HepG2 (cell line): ENCODE measurements at regions not wholly inside any gene's neighbourhood (a gene's known extent, or its start where the extent isn't known, plus 50 kb on each side); places are given as distances from the start of the nearest gene placed in this dataset.

Experiments used
- ATAC-seq: fragments of 200-7000 bp; cut with Tn5 transposase; 3 replicates; pipeline ENCODE4 v1.9.1; 2020; ENCODE audit warnings: mild to moderate bottlenecking, moderate library complexity
- BruUV-seq: library from RNA; stranded (reverse); fragments of 400-500 nt; replicated peaks from 2 replicates; lab custom pipeline; 2021; lab: Mats Ljungman, UMichigan
- CTCF ChIA-PET: fragments of 300-600 bp; formaldehyde crosslinking; extraction: SDS; loops from one replicate; lab custom pipeline; 2021; ENCODE audit warnings: low total read pairs, inconsistent platforms, low intra/inter-chr PET ratio; lab: Yijun Ruan, JAX
- POLR2A ChIA-PET: fragments of 350-600 bp; sonication (Branson Sonifier 250); formaldehyde crosslinking; loops from one replicate; lab custom pipeline; 2020; ENCODE audit warnings: antibody characterized with exemption, inconsistent platforms; lab: Yijun Ruan, JAX
- DNase-seq: peaks from one replicate; pipeline ENCODE4 v3.0.0-alpha.2; 2015; ENCODE audit warnings: low spot score
- FAIRE-seq: peaks from 3 replicates; lab custom pipeline; 2011; peaks lifted over from hg19 to GRCh38; lab: Jason Lieb, UNC
- H2AFZ ChIP-seq: one replicate; pipeline ENCODE4 v1.6.1; 2011; ENCODE audit warnings: low read length, inconsistent platforms
- H3K27ac ChIP-seq: fragments of 300-600 bp; 3 replicates; pipeline ENCODE4 v1.8.0; 2011; ENCODE audit warnings: mixed run types, mild to moderate bottlenecking, mixed read lengths, low read length, inconsistent platforms; ENCODE audit not compliant: insufficient read depth; ENCODE audit errors: extremely low read length
- H3K27me3 ChIP-seq, 2 experiments: fragments of 200-600 bp in 1 of 2; 2 replicates in 1 of 2; 3 replicates in 1 of 2; pipeline versions ENCODE4 v1.6.0 to v1.8.0; 2011; ENCODE audit warnings: low read length in 2 of 2, mild to moderate bottlenecking in 2 of 2, moderate library complexity in 2 of 2, inconsistent platforms in 1 of 2; ENCODE audit not compliant: insufficient read depth in 2 of 2, control insufficient read depth in 1 of 2
- H3K36me3 ChIP-seq, 2 experiments: fragments of 200-600 bp in 1 of 2; replicated peaks in 1 of 2; 2 replicates in 1 of 2; 3 replicates in 1 of 2; pipeline versions ENCODE4 v1.5.1 to v1.8.0; 2011; ENCODE audit warnings: low read length in 2 of 2, inconsistent platforms in 1 of 2; ENCODE audit not compliant: insufficient read depth in 2 of 2, control insufficient read depth in 1 of 2
- H3K4me1 ChIP-seq: 2 replicates; pipeline ENCODE4 v1.5.1; 2012; ENCODE audit warnings: low read length, inconsistent platforms; ENCODE audit not compliant: insufficient read depth
- H3K4me2 ChIP-seq: 2 replicates; pipeline ENCODE4 v1.6.0; 2011; ENCODE audit warnings: low read depth, low read length, inconsistent platforms
- H3K4me3 ChIP-seq, 3 experiments: fragments of 200-600 bp in 1 of 3; sonication (generic), shearing (Covaris generic) in 1 of 3; replicated peaks in 1 of 3; 2 replicates each; pipeline ENCODE4 v1.5.1; 2011 to 2016; ENCODE audit warnings: low read length in 3 of 3, inconsistent platforms in 2 of 3, low read depth in 2 of 3, mild to moderate bottlenecking in 2 of 3, control low read depth in 1 of 3, mixed read lengths in 1 of 3; ENCODE audit not compliant: insufficient read depth in 1 of 3
- H3K79me2 ChIP-seq: one replicate; pipeline ENCODE4 v1.6.1; 2011; ENCODE audit warnings: low read length, inconsistent platforms; ENCODE audit not compliant: insufficient read depth
- H3K9ac ChIP-seq: 2 replicates; pipeline ENCODE4 v1.6.0; 2011; ENCODE audit warnings: mild to moderate bottlenecking, low read depth, low read length, inconsistent platforms; ENCODE audit not compliant: insufficient read depth
- H3K9me3 ChIP-seq: 2 replicates; pipeline ENCODE4 v1.5.1; 2012; ENCODE audit warnings: mild to moderate bottlenecking, low read length
- H4K20me1 ChIP-seq: 2 replicates; pipeline ENCODE4 v1.6.0; 2011; ENCODE audit warnings: inconsistent platforms, mild to moderate bottlenecking, low read length, moderate library complexity; ENCODE audit not compliant: insufficient read depth
- E2F2 ChIP-seq: sonication (generic); formaldehyde crosslinking; IDR thresholded peaks from 2 replicates; pipeline ENCODE4 v1.4.0; 2020; ENCODE audit warnings: missing genetic modification reagents, borderline replicate concordance
- KLF16 ChIP-seq, 2 experiments: sonication (generic) in 1 of 2; formaldehyde crosslinking in 1 of 2; IDR thresholded peaks; 2 replicates each; pipeline versions ENCODE4 v1.6.1 to v1.8.0; 2016 to 2023; ENCODE audit warnings: missing genetic modification reagents in 2 of 2, missing compliant biosample characterization in 1 of 2
- MAFF ChIP-seq: IDR thresholded peaks from 2 replicates; pipeline ENCODE4 v1.6.1; 2011; ENCODE audit warnings: low read depth, low read length, improper control_type of control experiment
- MAFK ChIP-seq, 2 experiments: IDR thresholded peaks in 1 of 2; conservative IDR thresholded peaks in 1 of 2; 2 replicates each; pipeline ENCODE4 v1.6.1; 2011; ENCODE audit warnings: improper control_type of control experiment in 2 of 2, low read length in 2 of 2
- NR2F1 ChIP-seq, 2 experiments: fragments of 450-650 bp in 1 of 2; formaldehyde crosslinking in 1 of 2; IDR thresholded peaks; 2 replicates each; pipeline versions ENCODE4 v1.5.0 to v1.6.1; 2016 to 2020; ENCODE audit warnings: mild to moderate bottlenecking in 1 of 2, missing compliant biosample characterization in 1 of 2, missing genetic modification reagents in 1 of 2, moderate library complexity in 1 of 2
- POLR2AphosphoS2 ChIP-seq: IDR thresholded peaks from 2 replicates; pipeline ENCODE4 v1.6.1; 2011; ENCODE audit warnings: low read depth, low read length, improper control_type of control experiment
- TERF1 ChIP-seq: sonication (generic); formaldehyde crosslinking; IDR thresholded peaks from 2 replicates; pipeline ENCODE4 v1.8.0; 2022; ENCODE audit warnings: mild to moderate bottlenecking, missing genetic modification reagents, moderate library complexity
- XRCC5 ChIP-seq: fragments of 200-400 bp; formaldehyde crosslinking; optimal IDR thresholded peaks from 2 replicates; pipeline ENCODE3; 2017; ENCODE audit warnings: mild to moderate bottlenecking, low read length
- ZBTB25 ChIP-seq: IDR thresholded peaks from 2 replicates; pipeline ENCODE4 v1.6.1; 2018; ENCODE audit warnings: missing genetic modification reagents
- ZNF235 ChIP-seq: sonication (generic); formaldehyde crosslinking; IDR thresholded peaks from 2 replicates; pipeline ENCODE4 v1.8.1; 2023; ENCODE audit warnings: mild to moderate bottlenecking, missing genetic modification reagents, borderline replicate concordance
- ZNF580 ChIP-seq: IDR thresholded peaks from 2 replicates; pipeline ENCODE4 v1.6.1; 2016; ENCODE audit warnings: low read depth, borderline replicate concordance
- ZNF737 ChIP-seq: sonication (generic); formaldehyde crosslinking; IDR thresholded peaks from 2 replicates; pipeline ENCODE4 v1.5.0; 2020; ENCODE audit warnings: missing genetic modification reagents, mild to moderate bottlenecking, borderline replicate concordance
- WGBS: methylation state at CpG from one replicate; pipeline ENCODE4 v1.1.6; 2017; ENCODE audit warnings: low lambda C conversion rate; 5-methylcytosine and 5-hydroxymethylcytosine counted together
- in situ Hi-C: cut with HindIII; loops from 2 replicates; pipeline ENCODE4 v1.10.0; 2017; ENCODE audit warnings: low pct_unique_long_range_greater_than_20kb; ENCODE audit not compliant: extremely low pct_ligation_motif_present
- intact Hi-C: fragments of 100-400 bp; cut with micrococcal nuclease; formaldehyde crosslinking; loops from one replicate; pipeline ENCODE4 v1.10.0; 2022; ENCODE audit not compliant: unreplicated experiment

- H3K4me2 ChIP-seq = no peak overlapping the region
- no peak overlapping the region for H3K4me3 ChIP-seq
- no peak overlapping the region for H3K9ac ChIP-seq
- intact Hi-C loops = no loop called here
- FAIRE-seq (no peak), ATAC-seq (no peak), DNase-seq (no peak)
- no TSS peak for BruUV-seq
- whole genome bisulfite sequencing = 0% methylated on average over 1 of the region's 1 CpG
- H3K27me3 ChIP-seq = peaks cover 4 to 43% of the 10 kb centered on the region in 2 experiments; a peak in 4 of 5 replicates
- in situ Hi-C loops = no loop called here
- ChIA-PET CTCF (no interaction called here), POLR2A (no interaction called here)
- H3K27ac ChIP-seq = no peak overlapping the region
- no peaks in the 10 kb centered on the region for H3K36me3 ChIP-seq
- TF ChIP-seq NR2F1 (CRISPR knock-in tag; IDR thresholded peaks at IDR 0.05) (no peak), MAFK (conservative IDR thresholded peaks at IDR 0.05 in 1 of 2, IDR thresholded peaks at IDR 0.05 in 1 of 2; ENCODE audit: low read length in 2 of 2) (peak; percentile 57 to 62; a peak in 3 of 4 replicates), MAFF (peak; percentile 62; the same call in 1 of the 2 replicates)
- no peaks in the 10 kb centered on the region for H3K4me1 ChIP-seq
- H3K9me3 ChIP-seq = peaks cover 4% of the 10 kb centered on the region; the same call in 1 of the 2 replicates
- H2AFZ ChIP-seq = no peak overlapping the region
- peaks cover 12% of the 10 kb centered on the region for H4K20me1 ChIP-seq
- no peaks in the 10 kb centered on the region for H3K79me2 ChIP-seq
These were observed 192.3 kb downstream of the RPLP1 start for GRCh38 chr15:69644876-69645275.

- no peaks in the 10 kb centered on the region for H3K79me2 ChIP-seq
- ChIA-PET CTCF (no interaction called here), POLR2A (no interaction called here)
- DNase-seq (no peak), FAIRE-seq (no peak), ATAC-seq (no peak)
- H3K27me3 ChIP-seq = peaks cover 4 to 57% of the 10 kb centered on the region in 2 experiments; a peak in 4 of 5 replicates
- H3K4me2 ChIP-seq = no peak overlapping the region
- in situ Hi-C loops (no loop called here), intact Hi-C loops (no loop called here)
- H3K4me1 ChIP-seq = no peaks in the 10 kb centered on the region
- no peak overlapping the region for H2AFZ ChIP-seq
- no peak overlapping the region for H3K9ac ChIP-seq
- BruUV-seq = no TSS peak
- no peaks in the 10 kb centered on the region for H3K9me3 ChIP-seq
- H3K4me3 ChIP-seq = no peak overlapping the region
- H4K20me1 ChIP-seq = peaks cover 14% of the 10 kb centered on the region
- no peak overlapping the region for H3K27ac ChIP-seq
- no peaks in the 10 kb centered on the region for H3K36me3 ChIP-seq
- 0% methylated on average over 1 of the region's 1 CpG for WGBS
- no peak for TF ChIP-seq ZNF580
- no peak for TF ChIP-seq KLF16 (CRISPR knock-in tag; IDR thresholded peaks at IDR 0.05)
- TF ChIP-seq XRCC5 = no peak
- TF ChIP-seq POLR2AphosphoS2 = no peak
- TF ChIP-seq ZNF737 (CRISPR knock-in tag) = no peak
- TF ChIP-seq ZBTB25 (CRISPR knock-in tag) = no peak
- TF ChIP-seq ZNF235 (CRISPR knock-in tag) = no peak
- TF ChIP-seq TERF1 = no peak
- no peak for TF ChIP-seq E2F2
These were observed 194.5 kb downstream of the RPLP1 start for GRCh38 chr15:69647142-69647513.
